Mammary epithelial cell (primary cell): ENCODE measurements at regions not wholly inside any gene's neighbourhood (a gene's known extent, or its start where the extent isn't known, plus 50 kb on each side); places are given as distances from the start of the nearest gene placed in this dataset.

Experiments used
- EZH2 ChIP-seq: IDR thresholded peaks from 2 replicates; pipeline ENCODE4 v1.6.1; 2012; ENCODE audit warnings: low read length, inconsistent platforms, borderline replicate concordance
- TF ChIP-seq, protein P1 (sequence below), 2 donors: IDR thresholded peaks in 1 of 2; conservative IDR thresholded peaks in 1 of 2; 2 replicates each; pipeline ENCODE4 v1.5.1; 2011 to 2012; ENCODE audit warnings: inconsistent platforms in 2 of 2, low read length in 2 of 2, mild to moderate bottlenecking in 2 of 2, control low read depth in 1 of 2, low read depth in 1 of 2; ENCODE audit not compliant: insufficient read depth in 1 of 2; ENCODE audit errors: extremely low read depth in 1 of 2

DNA sequence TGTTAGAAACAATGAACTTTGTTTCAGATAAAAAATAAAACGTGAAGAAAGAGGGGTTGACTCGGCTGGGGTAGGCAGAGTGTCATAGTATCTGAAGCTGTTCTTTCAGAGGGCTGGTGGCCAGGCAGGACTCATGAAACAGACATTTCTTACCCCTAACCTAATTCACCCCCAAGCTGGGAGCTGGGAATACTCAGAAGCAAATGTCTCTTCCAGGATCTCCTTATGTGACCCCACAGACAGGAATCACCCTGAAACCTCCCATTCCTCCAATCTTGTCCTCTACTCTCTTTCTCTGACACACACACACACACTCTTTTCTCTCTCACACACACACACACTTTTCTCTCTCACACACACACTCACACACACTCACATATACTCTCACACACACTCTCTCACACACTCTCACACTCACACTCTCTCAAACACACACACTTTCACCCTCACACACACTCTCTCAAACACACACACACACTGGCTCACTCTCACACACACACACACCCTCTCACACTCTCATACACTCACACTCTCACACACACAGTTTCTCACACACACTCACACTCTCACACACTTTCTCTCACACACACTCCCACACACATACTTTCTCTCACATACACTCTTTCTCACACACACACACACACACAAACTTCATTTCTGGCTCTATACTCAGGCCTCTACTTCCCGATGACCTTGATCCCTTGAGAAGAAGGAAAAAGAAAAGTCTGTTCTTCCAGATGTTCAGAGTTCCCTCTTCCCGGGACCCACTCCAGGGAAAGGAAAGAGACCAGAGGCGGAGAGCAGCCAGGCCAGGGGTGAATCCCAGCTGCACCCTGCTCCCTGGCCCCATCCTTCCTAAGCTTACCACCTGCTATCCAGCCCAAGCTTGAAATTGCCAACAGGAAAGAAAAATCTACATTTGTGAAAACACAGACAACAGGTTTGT lies 167.7 kb downstream of the TXNL1 start:
- TF ChIP-seq, protein P1, sequence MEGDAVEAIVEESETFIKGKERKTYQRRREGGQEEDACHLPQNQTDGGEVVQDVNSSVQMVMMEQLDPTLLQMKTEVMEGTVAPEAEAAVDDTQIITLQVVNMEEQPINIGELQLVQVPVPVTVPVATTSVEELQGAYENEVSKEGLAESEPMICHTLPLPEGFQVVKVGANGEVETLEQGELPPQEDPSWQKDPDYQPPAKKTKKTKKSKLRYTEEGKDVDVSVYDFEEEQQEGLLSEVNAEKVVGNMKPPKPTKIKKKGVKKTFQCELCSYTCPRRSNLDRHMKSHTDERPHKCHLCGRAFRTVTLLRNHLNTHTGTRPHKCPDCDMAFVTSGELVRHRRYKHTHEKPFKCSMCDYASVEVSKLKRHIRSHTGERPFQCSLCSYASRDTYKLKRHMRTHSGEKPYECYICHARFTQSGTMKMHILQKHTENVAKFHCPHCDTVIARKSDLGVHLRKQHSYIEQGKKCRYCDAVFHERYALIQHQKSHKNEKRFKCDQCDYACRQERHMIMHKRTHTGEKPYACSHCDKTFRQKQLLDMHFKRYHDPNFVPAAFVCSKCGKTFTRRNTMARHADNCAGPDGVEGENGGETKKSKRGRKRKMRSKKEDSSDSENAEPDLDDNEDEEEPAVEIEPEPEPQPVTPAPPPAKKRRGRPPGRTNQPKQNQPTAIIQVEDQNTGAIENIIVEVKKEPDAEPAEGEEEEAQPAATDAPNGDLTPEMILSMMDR (conservative IDR thresholded peaks at IDR 0.05 in 1 of 2, IDR thresholded peaks at IDR 0.05 in 1 of 2; ENCODE audit: extremely low read depth in 1 of 2, insufficient read depth in 1 of 2, low read depth in 1 of 2, low read length in 2 of 2), result no peak
- no peak for TF ChIP-seq EZH2
